Fibroblast of lung (primary cell): ENCODE measurements at regions not wholly inside any gene's neighbourhood (a gene's known extent, or its start where the extent isn't known, plus 50 kb on each side); places are given as distances from the start of the nearest gene placed in this dataset.
"Not testable (repeated sequence)": the region's sequence is repeated elsewhere in the genome, so short reads cannot be mapped to it uniquely, and the experiment has no call there.

Source experiments
- CTCF ChIP-seq, 2 donors: IDR thresholded peaks in 1 of 2; conservative IDR thresholded peaks in 1 of 2; 1 replicate in 1 of 2; 2 replicates in 1 of 2; pipeline ENCODE4 v1.5.1; 2011 to 2012; ENCODE audit warnings: low read length in 2 of 2, control low read depth in 1 of 2, inconsistent platforms in 1 of 2, low read depth in 1 of 2, mild to moderate bottlenecking in 1 of 2
- EZH2 ChIP-seq: IDR thresholded peaks from 2 replicates; pipeline ENCODE4 v1.5.1; 2012; ENCODE audit warnings: low read length, control low read depth, mild to moderate bottlenecking; ENCODE audit errors: missing control alignments

- not testable (repeated sequence) for TF ChIP-seq EZH2; CTCF (conservative IDR thresholded peaks at IDR 0.05 in 1 of 2, IDR thresholded peaks at IDR 0.05 in 1 of 2; ENCODE audit: low read depth in 1 of 2, low read length in 2 of 2)
Measured at GRCh38 chr16:21516705-21517040, 82.7 kb upstream of the METTL9 start.
